Panc1 (cell line): ENCODE measurements at regions not wholly inside any gene's neighbourhood (a gene's known extent, or its start where the extent isn't known, plus 50 kb on each side); places are given as distances from the start of the nearest gene placed in this dataset.
"Not testable (repeated sequence)": the region's sequence is repeated elsewhere in the genome, so short reads cannot be mapped to it uniquely, and the experiment has no call there.

ENCODE experiments used
- ATAC-seq: fragments of 200-7000 bp; cut with Tn5 transposase; 2 replicates; pipeline ENCODE4 v1.9.1; 2020; ENCODE audit warnings: mild to moderate bottlenecking, moderate library complexity
- BruUV-seq: library from RNA; stranded (reverse); fragments of 400-500 nt; replicated peaks from 2 replicates; lab custom pipeline; 2021; lab: Mats Ljungman, UMichigan
- CTCF ChIA-PET: fragments of 300-600 bp; sonication (Branson Sonifier 250); formaldehyde crosslinking; loops from one replicate; lab custom pipeline; 2022; ENCODE audit warnings: antibody characterized with exemption; lab: Charles Lee
- POLR2A ChIA-PET: fragments of 300-600 bp; sonication (Branson Sonifier 250); formaldehyde crosslinking; loops from one replicate; lab custom pipeline; 2022; ENCODE audit warnings: antibody characterized with exemption; lab: Charles Lee
- DNase-seq: peaks from one replicate; pipeline ENCODE4 v3.0.0-alpha.2; 2010; ENCODE audit warnings: low read depth, low spot score
- H3K27ac ChIP-seq: 2 replicates; pipeline ENCODE4 v1.5.1; 2011; ENCODE audit warnings: mild to moderate bottlenecking, low read length, inconsistent platforms
- H3K27me3 ChIP-seq: fragments of 200-500 bp; sonication (Bioruptor generic); 2 replicates; pipeline ENCODE4 v1.6.0; 2014; ENCODE audit warnings: low read length, inconsistent platforms; ENCODE audit not compliant: control insufficient read depth, insufficient read depth
- H3K36me3 ChIP-seq: fragments of 200-500 bp; sonication (Bioruptor generic); 2 replicates; pipeline ENCODE4 v1.5.1; 2014; ENCODE audit warnings: inconsistent platforms, mild to moderate bottlenecking, low read length, moderate library complexity; ENCODE audit not compliant: control insufficient read depth, insufficient read depth
- H3K4me1 ChIP-seq: 2 replicates; pipeline ENCODE4 v1.5.1; 2011; ENCODE audit warnings: inconsistent platforms, mild to moderate bottlenecking, low read length, moderate library complexity; ENCODE audit not compliant: control insufficient read depth, insufficient read depth
- H3K4me3 ChIP-seq, 2 experiments: 2 replicates each; pipeline ENCODE4 v1.5.1; 2011 to 2012; ENCODE audit warnings: low read depth in 2 of 2, low read length in 2 of 2, mild to moderate bottlenecking in 2 of 2, inconsistent platforms in 1 of 2, moderate library complexity in 1 of 2
- H3K9me3 ChIP-seq: fragments of 200-500 bp; sonication (Bioruptor generic); 2 replicates; pipeline ENCODE4 v1.5.1; 2014; ENCODE audit warnings: low read depth, mild to moderate bottlenecking, inconsistent platforms, low read length, moderate library complexity; ENCODE audit not compliant: control insufficient read depth, insufficient read depth
- CTCF ChIP-seq: fragments of 450-650 bp; IDR thresholded peaks from 2 replicates; pipeline ENCODE4 v1.5.1; 2017; ENCODE audit warnings: mild to moderate bottlenecking
- POLR2AphosphoS5 ChIP-seq: IDR thresholded peaks from 2 replicates; pipeline ENCODE4 v1.6.1; 2012; ENCODE audit warnings: mild to moderate bottlenecking, low read depth, low read length, moderate library complexity
- SIN3A ChIP-seq: IDR thresholded peaks from 2 replicates; pipeline ENCODE4 v1.6.1; 2012; ENCODE audit warnings: low read depth, mild to moderate bottlenecking, low read length, moderate library complexity, borderline replicate concordance; ENCODE audit not compliant: insufficient read depth
- TCF7L2 ChIP-seq: IDR thresholded peaks from 2 replicates; pipeline ENCODE4 v1.6.1; 2011; ENCODE audit warnings: mild to moderate bottlenecking, low read depth, low read length, inconsistent platforms
- in situ Hi-C: cut with HindIII; loops from 2 replicates; pipeline ENCODE4 v1.10.0; 2016; ENCODE audit warnings: low sequenced_read_pairs, low pct_unique_long_range_greater_than_20kb
- intact Hi-C: fragments of 100-400 bp; cut with micrococcal nuclease; formaldehyde crosslinking; loops from one replicate; pipeline ENCODE4 v1.10.0; 2022; ENCODE audit not compliant: unreplicated experiment
- TF ChIP-seq, protein P1 (sequence below), 2 experiments: IDR thresholded peaks; 2 replicates each; pipeline ENCODE4 v1.6.1; 2011 to 2012; ENCODE audit warnings: low read depth in 2 of 2, control low read depth in 1 of 2, low read length in 1 of 2, mild to moderate bottlenecking in 1 of 2, moderate library complexity in 1 of 2; ENCODE audit not compliant: insufficient read depth in 1 of 2

DNA sequence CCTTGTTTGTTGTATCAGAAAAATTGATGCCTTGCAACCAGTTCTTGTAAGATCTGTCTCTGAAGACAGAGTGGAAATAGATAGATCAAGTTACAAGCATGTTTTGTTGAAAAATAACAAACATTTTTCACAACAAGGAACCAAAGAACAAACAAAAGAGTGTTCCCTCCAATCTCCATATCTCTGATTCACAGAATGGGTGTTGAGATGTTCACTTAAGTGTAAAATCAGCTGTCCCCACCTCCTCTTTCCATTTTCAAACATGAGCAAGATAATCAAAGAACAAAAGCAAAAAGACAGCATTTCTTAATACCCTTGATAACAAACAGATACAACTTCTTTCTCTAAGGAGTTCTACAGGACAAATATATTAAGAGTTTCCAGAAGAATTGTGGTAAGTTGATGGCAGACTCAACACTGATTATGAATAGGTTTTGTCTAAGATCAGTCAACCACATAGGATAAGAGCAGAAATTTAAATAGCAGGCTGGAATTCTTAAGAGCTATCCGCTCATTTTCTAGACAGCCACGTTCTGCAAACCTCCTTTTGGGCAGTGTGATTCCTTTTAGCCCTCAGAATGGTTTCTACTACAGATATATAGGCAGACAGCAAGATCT, 970.9 kb upstream of the AUTS2 start:
- Histone ChIP-seq H3K4me3 (no peak overlapping the region), H3K9me3 (no peaks in the 10 kb centered on the region), H3K27ac (no peak overlapping the region), H3K27me3 (no peaks in the 10 kb centered on the region), H3K36me3 (no peaks in the 10 kb centered on the region), H3K4me1 (no peaks in the 10 kb centered on the region)
- TF ChIP-seq SIN3A (no peak), CTCF (no peak)
- TF ChIP-seq, protein P1, sequence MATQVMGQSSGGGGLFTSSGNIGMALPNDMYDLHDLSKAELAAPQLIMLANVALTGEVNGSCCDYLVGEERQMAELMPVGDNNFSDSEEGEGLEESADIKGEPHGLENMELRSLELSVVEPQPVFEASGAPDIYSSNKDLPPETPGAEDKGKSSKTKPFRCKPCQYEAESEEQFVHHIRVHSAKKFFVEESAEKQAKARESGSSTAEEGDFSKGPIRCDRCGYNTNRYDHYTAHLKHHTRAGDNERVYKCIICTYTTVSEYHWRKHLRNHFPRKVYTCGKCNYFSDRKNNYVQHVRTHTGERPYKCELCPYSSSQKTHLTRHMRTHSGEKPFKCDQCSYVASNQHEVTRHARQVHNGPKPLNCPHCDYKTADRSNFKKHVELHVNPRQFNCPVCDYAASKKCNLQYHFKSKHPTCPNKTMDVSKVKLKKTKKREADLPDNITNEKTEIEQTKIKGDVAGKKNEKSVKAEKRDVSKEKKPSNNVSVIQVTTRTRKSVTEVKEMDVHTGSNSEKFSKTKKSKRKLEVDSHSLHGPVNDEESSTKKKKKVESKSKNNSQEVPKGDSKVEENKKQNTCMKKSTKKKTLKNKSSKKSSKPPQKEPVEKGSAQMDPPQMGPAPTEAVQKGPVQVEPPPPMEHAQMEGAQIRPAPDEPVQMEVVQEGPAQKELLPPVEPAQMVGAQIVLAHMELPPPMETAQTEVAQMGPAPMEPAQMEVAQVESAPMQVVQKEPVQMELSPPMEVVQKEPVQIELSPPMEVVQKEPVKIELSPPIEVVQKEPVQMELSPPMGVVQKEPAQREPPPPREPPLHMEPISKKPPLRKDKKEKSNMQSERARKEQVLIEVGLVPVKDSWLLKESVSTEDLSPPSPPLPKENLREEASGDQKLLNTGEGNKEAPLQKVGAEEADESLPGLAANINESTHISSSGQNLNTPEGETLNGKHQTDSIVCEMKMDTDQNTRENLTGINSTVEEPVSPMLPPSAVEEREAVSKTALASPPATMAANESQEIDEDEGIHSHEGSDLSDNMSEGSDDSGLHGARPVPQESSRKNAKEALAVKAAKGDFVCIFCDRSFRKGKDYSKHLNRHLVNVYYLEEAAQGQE (IDR thresholded peaks at IDR 0.05; ENCODE audit: insufficient read depth in 1 of 2, low read depth in 2 of 2, low read length in 1 of 2), result no peak
- intact Hi-C loops, result no loop called here
- BruUV-seq, result no TSS peak
- ATAC-seq (no peak), DNase-seq (no peak)
- POLR2A ChIA-PET, result no interaction called here
- in situ Hi-C loops, result no loop called here
- CTCF ChIA-PET, result no interaction called here

- in situ Hi-C loops, H3K4me3 ChIP-seq, H3K36me3 ChIP-seq, H3K9me3 ChIP-seq, CTCF ChIA-PET, H3K27ac ChIP-seq, H3K4me1 ChIP-seq, H3K27me3 ChIP-seq, POLR2A ChIA-PET, DNase-seq, ATAC-seq, intact Hi-C loops, BruUV-seq: not testable (repeated sequence)
Measured at GRCh38 chr7:68630914-68631313, 967.4 kb upstream of the AUTS2 start.

DNA sequence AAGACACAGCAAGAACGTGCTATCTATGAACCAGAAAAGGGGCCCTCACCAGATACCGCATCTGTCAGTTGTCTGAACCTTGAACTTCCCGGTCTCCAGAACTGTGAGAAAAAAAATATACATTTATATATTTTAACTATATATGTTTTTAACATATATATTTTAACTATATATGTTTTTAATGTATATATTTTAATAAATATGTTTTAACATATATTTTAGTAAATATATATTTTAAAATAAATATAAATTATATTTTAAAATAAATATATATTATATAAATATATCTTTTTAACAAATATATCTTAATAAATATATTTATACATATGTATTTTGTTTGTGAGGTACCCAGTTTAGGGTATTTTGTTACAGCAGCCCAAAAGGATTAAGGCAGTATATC, 958.2 kb upstream of the AUTS2 start:
- no peak for DNase-seq

More for the DNA sequence above, 958.2 kb upstream of the AUTS2 start:
- POLR2A ChIA-PET, result no interaction called here
- no peaks in the 10 kb centered on the region for H3K9me3 ChIP-seq
- no peak overlapping the region for H3K27ac ChIP-seq
- CTCF ChIA-PET, result no interaction called here
- BruUV-seq, result no TSS peak
- intact Hi-C loops, result no loop called here
- ATAC-seq, result no peak
- H3K27me3 ChIP-seq, result no peaks in the 10 kb centered on the region
- no peak for TF ChIP-seq TCF7L2
- TF ChIP-seq, protein P1 (IDR thresholded peaks at IDR 0.05; ENCODE audit: insufficient read depth in 1 of 2, low read depth in 2 of 2, low read length in 1 of 2), result no peak
- TF ChIP-seq CTCF, result no peak
- no peak for TF ChIP-seq POLR2AphosphoS5
- TF ChIP-seq SIN3A, result no peak
- H3K4me3 ChIP-seq, result no peak overlapping the region
- no peaks in the 10 kb centered on the region for H3K4me1 ChIP-seq
- H3K36me3 ChIP-seq, result no peaks in the 10 kb centered on the region
- in situ Hi-C loops, result no loop called here
